Ishikawa (cell line): ENCODE measurements at regions not wholly inside any gene's neighbourhood (a gene's known extent, or its start where the extent isn't known, plus 50 kb on each side); places are given as distances from the start of the nearest gene placed in this dataset.

ENCODE experiments used
- CEBPB ChIP-seq: IDR thresholded peaks from 2 replicates; pipeline ENCODE4 v1.6.1; 2012
- CREB1 ChIP-seq: IDR thresholded peaks from 2 replicates; pipeline ENCODE4 v1.6.1; 2012; ENCODE audit warnings: low read depth
- EGR1 ChIP-seq: IDR thresholded peaks from 2 replicates; pipeline ENCODE4 v1.6.1; 2012
- EP300 ChIP-seq: IDR thresholded peaks from 2 replicates; pipeline ENCODE4 v1.6.1; 2012; ENCODE audit warnings: borderline replicate concordance
- FOXM1 ChIP-seq: IDR thresholded peaks from 2 replicates; pipeline ENCODE4 v1.6.1; 2012; ENCODE audit warnings: low read depth, borderline replicate concordance
- NFIC ChIP-seq: IDR thresholded peaks from 2 replicates; pipeline ENCODE4 v1.6.1; 2012
- RAD21 ChIP-seq: IDR thresholded peaks from 2 replicates; pipeline ENCODE4 v1.6.1; 2012; ENCODE audit warnings: low read depth
- TAF1 ChIP-seq: IDR thresholded peaks from 2 replicates; pipeline ENCODE4 v1.6.1; 2012; ENCODE audit warnings: low read depth, mild to moderate bottlenecking
- TCF12 ChIP-seq: IDR thresholded peaks from 2 replicates; pipeline ENCODE4 v1.6.1; 2012; ENCODE audit warnings: low read depth
- TEAD4 ChIP-seq: IDR thresholded peaks from 2 replicates; pipeline ENCODE4 v1.6.1; 2012
- YY1 ChIP-seq: IDR thresholded peaks from 2 replicates; pipeline ENCODE4 v1.6.1; 2012; ENCODE audit warnings: low read depth
- ZBTB7A ChIP-seq: IDR thresholded peaks from 2 replicates; pipeline ENCODE4 v1.6.1; 2012; ENCODE audit warnings: low read depth
- TF ChIP-seq, protein P1 (sequence below): IDR thresholded peaks from 2 replicates; pipeline ENCODE4 v1.6.1; 2012; ENCODE audit warnings: low read depth, mild to moderate bottlenecking
- TF ChIP-seq, protein P2 (sequence below): IDR thresholded peaks from 2 replicates; pipeline ENCODE4 v1.6.1; 2012
- TF ChIP-seq, protein P3 (sequence below): IDR thresholded peaks from 2 replicates; pipeline ENCODE4 v1.6.1; 2012

DNA sequence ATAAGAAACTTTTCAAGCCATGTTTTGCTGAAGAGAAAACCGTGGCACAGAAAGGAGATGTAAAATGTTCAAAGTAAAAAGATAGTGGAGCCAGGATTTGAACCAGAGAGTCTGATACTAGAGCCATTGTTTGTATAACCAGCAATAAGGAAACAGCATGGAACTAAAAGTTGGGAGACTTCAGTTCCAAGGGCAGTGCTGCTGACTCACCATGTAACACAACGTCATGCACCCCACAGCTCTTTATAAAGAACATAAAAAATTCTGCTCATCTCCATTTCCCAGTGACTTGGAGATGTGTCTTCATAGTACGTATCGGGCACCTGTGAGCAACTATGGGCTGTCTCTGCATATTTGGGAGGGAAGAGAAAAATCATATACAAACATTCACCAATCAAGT is 353.0 kb upstream of the PIK3C3 start:
- TF ChIP-seq ZBTB7A (no peak), YY1 (no peak), CREB1 (no peak), EP300 (no peak), TCF12 (no peak), RAD21 (no peak), CEBPB (no peak), NFIC (no peak)
- TF ChIP-seq, protein P1, sequence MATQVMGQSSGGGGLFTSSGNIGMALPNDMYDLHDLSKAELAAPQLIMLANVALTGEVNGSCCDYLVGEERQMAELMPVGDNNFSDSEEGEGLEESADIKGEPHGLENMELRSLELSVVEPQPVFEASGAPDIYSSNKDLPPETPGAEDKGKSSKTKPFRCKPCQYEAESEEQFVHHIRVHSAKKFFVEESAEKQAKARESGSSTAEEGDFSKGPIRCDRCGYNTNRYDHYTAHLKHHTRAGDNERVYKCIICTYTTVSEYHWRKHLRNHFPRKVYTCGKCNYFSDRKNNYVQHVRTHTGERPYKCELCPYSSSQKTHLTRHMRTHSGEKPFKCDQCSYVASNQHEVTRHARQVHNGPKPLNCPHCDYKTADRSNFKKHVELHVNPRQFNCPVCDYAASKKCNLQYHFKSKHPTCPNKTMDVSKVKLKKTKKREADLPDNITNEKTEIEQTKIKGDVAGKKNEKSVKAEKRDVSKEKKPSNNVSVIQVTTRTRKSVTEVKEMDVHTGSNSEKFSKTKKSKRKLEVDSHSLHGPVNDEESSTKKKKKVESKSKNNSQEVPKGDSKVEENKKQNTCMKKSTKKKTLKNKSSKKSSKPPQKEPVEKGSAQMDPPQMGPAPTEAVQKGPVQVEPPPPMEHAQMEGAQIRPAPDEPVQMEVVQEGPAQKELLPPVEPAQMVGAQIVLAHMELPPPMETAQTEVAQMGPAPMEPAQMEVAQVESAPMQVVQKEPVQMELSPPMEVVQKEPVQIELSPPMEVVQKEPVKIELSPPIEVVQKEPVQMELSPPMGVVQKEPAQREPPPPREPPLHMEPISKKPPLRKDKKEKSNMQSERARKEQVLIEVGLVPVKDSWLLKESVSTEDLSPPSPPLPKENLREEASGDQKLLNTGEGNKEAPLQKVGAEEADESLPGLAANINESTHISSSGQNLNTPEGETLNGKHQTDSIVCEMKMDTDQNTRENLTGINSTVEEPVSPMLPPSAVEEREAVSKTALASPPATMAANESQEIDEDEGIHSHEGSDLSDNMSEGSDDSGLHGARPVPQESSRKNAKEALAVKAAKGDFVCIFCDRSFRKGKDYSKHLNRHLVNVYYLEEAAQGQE, result no peak

DNA sequence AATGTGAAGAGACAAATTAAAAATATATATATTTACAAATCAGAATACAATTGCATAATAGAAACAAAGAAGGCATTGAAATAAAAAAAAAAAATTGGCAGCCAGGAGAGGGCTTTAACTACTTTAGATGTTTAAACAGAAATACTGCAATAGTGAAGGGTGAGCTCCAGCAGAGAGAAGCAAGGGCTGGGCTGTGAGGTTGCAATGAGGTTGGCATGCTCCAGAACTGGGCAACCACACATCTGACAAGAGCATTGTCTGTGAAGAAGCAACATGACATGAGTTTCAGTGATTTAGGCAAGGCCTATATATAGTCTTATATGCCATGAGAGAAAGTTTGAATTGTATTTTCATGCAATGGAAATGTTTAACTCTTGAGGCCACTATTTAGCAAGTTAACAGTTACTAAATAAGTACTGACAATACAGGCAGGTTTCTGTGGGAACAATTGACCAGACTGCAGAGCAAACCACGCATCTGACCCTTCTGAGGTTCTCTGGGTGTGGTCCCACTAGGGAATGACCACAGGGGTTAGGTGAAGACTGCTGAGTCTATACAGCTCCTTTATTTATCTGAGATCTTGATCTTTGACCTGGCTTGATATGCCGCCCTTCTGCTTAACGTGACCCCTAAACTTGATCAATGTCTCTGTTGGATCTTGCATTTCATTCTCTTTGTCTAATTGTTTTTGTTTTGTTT is 354.2 kb upstream of the PIK3C3 start:
- TF ChIP-seq EGR1 (no peak), RAD21 (no peak), NFIC (no peak)

DNA sequence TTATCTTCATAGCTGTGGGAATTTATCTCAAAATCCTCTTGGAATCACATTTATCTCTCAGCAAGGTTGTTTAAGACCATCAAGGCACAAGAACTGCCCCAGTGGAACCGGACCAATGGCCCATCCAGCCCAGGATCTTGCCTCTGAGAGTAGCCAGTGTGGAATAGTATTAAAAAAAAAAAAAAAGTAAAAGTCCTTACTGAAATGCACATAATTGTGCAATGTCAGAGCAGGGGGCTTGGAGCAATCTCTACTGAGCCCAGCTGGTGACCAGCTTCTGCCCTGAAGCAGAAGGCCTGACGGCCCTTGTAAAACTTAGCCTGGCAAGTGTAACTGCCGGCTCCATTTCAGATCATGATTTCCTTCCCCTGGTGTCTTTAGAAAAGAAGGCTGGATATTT is 355.6 kb upstream of the PIK3C3 start:
- TF ChIP-seq TEAD4 (no peak), EGR1 (no peak), EP300 (no peak), TCF12 (no peak), RAD21 (no peak), FOXM1 (no peak), TAF1 (no peak), CREB1 (no peak), CEBPB (no peak)
- TF ChIP-seq, protein P1, result no peak
- TF ChIP-seq, protein P2, sequence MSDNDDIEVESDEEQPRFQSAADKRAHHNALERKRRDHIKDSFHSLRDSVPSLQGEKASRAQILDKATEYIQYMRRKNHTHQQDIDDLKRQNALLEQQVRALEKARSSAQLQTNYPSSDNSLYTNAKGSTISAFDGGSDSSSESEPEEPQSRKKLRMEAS, result no peak

DNA sequence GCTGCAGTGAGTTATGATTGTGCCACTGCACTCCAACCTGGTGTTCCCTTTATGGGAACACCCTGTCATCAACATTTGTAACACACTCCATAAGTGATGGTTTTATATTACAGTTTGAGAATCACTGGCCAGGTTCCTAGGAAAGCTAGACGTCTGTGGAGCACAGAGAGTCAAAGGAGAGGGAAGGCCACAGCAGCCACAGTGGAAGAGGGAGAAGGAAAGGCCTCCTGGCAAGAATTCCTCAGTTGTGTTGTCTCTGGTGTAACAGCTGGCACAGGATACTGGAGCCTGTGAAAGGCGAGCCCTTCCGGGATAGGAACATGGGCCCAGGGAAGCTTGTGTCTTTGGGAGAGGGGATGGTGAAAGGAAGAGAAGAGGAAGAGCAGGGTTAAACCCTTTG is 360.5 kb upstream of the PIK3C3 start:
- no peak for TF ChIP-seq RAD21
- TF ChIP-seq, protein P1, result no peak
- TF ChIP-seq TAF1, result no peak
- TF ChIP-seq TEAD4, result no peak
- no peak for TF ChIP-seq NFIC
- TF ChIP-seq CREB1, result no peak
- no peak for TF ChIP-seq EP300
- no peak for TF ChIP-seq EGR1
- no peak for TF ChIP-seq TCF12

DNA sequence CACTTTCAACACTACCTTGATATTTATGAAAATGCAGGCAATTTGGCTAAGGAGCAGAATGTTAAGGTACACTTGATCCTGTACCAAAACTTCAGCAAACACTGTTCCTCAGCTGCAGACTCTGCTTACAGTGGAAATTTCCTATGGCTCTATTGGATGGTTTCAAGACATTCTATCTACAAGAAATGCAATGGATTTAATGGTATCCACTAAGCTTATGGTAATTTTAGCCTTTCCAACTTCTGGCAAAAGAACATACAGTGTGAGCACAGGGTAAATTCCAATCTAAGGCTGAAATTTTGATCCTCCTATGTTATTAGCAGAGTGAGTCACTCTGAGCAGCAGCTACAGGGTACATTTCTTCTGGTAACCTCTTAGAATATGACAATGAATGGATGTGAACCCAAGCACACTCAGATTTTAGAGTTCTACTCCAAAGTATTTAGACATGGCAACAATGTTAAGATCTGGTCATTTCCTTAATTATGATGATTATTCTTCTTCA is 361.8 kb upstream of the PIK3C3 start:
- no peak for TF ChIP-seq TAF1
- TF ChIP-seq, protein P3, sequence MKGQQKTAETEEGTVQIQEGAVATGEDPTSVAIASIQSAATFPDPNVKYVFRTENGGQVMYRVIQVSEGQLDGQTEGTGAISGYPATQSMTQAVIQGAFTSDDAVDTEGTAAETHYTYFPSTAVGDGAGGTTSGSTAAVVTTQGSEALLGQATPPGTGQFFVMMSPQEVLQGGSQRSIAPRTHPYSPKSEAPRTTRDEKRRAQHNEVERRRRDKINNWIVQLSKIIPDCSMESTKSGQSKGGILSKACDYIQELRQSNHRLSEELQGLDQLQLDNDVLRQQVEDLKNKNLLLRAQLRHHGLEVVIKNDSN, result no peak
- TF ChIP-seq, protein P1, result no peak
- TF ChIP-seq RAD21, result no peak
- no peak for TF ChIP-seq FOXM1
- TF ChIP-seq, protein P2, result no peak
- no peak for TF ChIP-seq YY1
- TF ChIP-seq CREB1, result no peak
